ENCODE measurements at regions not wholly inside any gene's neighbourhood (a gene's known extent, or its start where the extent isn't known, plus 50 kb on each side); places are given as distances from the start of the nearest gene placed in this dataset.
"Not testable (repeated sequence)": the region's sequence is repeated elsewhere in the genome, so short reads cannot be mapped to it uniquely, and the experiment has no call there.

DNA sequence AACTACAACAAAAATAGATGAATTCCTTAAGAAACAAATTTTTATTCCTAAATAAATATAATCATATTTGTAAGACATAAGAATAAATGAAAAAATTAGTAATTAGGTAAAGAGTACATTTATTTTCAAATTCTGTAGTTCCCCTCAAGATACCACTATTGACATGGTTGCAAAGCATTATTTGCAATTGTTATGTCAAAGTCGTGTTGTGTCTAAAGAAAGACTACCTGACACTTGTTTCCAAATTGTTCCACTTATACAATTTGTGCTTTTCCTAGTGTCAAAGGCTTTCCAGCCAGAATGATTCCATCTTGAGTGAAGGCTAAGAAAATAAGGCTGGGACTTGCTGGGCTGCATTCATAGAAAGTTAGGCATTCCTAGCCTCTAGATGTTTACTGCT is 278.4 kb downstream of the SPATA31A6 start:
- DNase-seq; H3K4me1 ChIP-seq; H3K27me3 ChIP-seq; intact Hi-C loops (cut with DNase I); H3K27ac ChIP-seq; H3K36me3 ChIP-seq; H3K9me3 ChIP-seq; H3K4me3 ChIP-seq: not testable (repeated sequence)
- 64 to 65% methylated on average over 1 of the region's 1 CpG for WGBS, 2 donors

GRCh38 chr9:42463981-42464380 is 280.5 kb downstream of the SPATA31A6 start:
- 63% methylated on average over 3 of the region's 3 CpGs for WGBS, 2 donors
- intact Hi-C loops (cut with DNase I); DNase-seq; H3K4me3 ChIP-seq; H3K27ac ChIP-seq; H3K27me3 ChIP-seq; H3K36me3 ChIP-seq; H3K9me3 ChIP-seq; H3K4me1 ChIP-seq: not testable (repeated sequence)

DNA sequence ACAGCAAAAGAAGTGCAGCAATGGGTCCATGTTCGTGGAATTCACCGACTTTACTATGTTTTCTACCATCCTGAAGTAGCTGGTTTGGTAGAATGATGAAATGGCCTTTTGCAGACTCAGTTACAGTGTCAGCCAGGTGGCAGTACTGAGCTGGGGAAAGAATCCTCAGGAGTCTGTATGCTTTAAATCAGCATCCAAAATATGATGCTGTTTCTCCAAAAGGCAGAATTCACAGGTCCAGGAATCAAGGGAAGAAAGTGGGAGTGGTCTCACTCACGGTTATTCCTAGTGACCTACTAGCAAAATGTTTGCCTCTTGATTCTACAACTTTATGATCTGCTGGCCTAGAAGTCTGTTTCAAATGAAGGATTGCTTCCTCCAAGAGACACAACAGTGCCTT is 287.1 kb downstream of the SPATA31A6 start:
- WGBS, 2 donors: 45 to 51% methylated on average over 3 of the region's 3 CpGs
- TF ChIP-seq, protein P1, sequence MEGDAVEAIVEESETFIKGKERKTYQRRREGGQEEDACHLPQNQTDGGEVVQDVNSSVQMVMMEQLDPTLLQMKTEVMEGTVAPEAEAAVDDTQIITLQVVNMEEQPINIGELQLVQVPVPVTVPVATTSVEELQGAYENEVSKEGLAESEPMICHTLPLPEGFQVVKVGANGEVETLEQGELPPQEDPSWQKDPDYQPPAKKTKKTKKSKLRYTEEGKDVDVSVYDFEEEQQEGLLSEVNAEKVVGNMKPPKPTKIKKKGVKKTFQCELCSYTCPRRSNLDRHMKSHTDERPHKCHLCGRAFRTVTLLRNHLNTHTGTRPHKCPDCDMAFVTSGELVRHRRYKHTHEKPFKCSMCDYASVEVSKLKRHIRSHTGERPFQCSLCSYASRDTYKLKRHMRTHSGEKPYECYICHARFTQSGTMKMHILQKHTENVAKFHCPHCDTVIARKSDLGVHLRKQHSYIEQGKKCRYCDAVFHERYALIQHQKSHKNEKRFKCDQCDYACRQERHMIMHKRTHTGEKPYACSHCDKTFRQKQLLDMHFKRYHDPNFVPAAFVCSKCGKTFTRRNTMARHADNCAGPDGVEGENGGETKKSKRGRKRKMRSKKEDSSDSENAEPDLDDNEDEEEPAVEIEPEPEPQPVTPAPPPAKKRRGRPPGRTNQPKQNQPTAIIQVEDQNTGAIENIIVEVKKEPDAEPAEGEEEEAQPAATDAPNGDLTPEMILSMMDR (IDR thresholded peaks at IDR 0.05): peak in 1 of 4 experiments; percentile 14
- DNase-seq; H3K4me3 ChIP-seq; H3K4me1 ChIP-seq; intact Hi-C loops (cut with DNase I); H3K27ac ChIP-seq; H3K27me3 ChIP-seq; H3K36me3 ChIP-seq; H3K9me3 ChIP-seq: not testable (repeated sequence)

DNA sequence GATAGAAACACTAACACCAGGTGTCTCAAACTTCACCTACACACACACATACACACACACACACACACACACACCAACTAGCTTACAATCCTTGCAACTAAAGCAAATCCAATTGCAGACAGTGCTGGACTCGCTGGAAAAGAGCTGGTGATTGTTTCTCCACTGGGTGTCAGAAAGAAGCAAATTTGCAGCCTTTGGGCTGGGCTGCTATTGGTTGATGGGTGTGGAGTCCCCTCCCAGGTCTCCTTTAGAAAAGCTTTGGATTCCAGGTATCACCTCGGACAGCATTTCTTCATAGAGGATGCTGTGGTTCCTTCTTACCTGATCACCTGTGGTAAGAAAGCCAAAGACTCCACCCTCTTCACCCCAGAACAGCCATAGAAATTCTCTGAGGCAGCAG is 307.5 kb downstream of the SPATA31A6 start:
- not testable (repeated sequence) for DNase-seq
- 61 to 63% methylated on average over 1 of the region's 2 CpGs for WGBS, 2 donors

GRCh38 chr9:42502620-42503264 is 319.3 kb downstream of the SPATA31A6 start:
- H3K4me1 ChIP-seq; H3K4me3 ChIP-seq; DNase-seq; intact Hi-C loops (cut with DNase I); H3K9me3 ChIP-seq; H3K27me3 ChIP-seq; H3K27ac ChIP-seq; H3K36me3 ChIP-seq: not testable (repeated sequence)
- WGBS, 2 donors: 94 to 96% methylated on average over 12 of the region's 12 CpGs

More for the DNA sequence above, 307.5 kb downstream of the SPATA31A6 start:
- H3K36me3 ChIP-seq; H3K4me3 ChIP-seq; H3K9me3 ChIP-seq; H3K27ac ChIP-seq; intact Hi-C loops (cut with DNase I); H3K4me1 ChIP-seq; H3K27me3 ChIP-seq: not testable (repeated sequence)

DNA sequence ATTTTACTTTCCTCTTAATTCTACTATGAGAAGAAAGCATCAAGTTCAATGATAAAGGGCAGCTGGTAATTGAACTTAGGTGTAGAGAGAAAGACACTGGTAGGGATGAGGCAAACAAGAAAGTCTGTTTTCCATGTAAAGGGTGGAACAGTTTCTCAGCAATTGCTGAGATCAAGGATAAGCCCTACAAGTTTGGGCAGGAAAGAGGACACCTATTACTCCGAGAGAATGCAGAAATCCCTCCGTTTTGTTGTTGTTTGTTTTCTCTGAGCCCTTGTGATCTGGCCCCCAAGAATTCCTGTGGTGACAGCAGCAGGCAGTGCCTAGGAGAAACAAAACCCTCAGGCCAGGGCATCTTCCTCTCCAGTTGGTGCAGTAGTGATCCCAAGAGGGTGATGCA is 324.7 kb downstream of the SPATA31A6 start:
- DNase-seq; H3K4me1 ChIP-seq; H3K9me3 ChIP-seq; H3K27me3 ChIP-seq; H3K4me3 ChIP-seq; H3K36me3 ChIP-seq; H3K27ac ChIP-seq; intact Hi-C loops (cut with DNase I): not testable (repeated sequence)
- WGBS, 2 donors: 37 to 47% methylated on average over 2 of the region's 2 CpGs

DNA sequence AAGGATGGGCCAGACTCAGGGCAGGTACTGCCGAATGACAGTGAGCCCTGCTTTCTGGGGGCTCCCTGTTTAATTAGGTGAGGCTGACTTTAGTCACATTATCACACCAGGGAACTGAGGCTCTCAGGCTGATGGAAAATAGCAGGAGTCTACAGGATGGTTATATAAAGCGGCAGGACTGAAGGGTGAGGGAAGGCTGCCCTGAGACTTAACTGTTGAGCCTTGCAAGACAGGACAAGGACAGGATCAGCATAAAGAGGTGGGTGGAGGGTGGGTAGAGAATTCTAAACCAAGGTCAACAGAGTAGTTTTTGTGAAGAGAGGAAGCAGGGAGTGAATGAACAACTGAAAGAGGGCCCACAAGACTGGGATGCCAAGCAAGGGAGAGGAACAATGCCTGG is 330.1 kb downstream of the SPATA31A6 start:
- H3K4me1 ChIP-seq; H3K9me3 ChIP-seq; DNase-seq; H3K36me3 ChIP-seq; H3K27me3 ChIP-seq; H3K27ac ChIP-seq; H3K4me3 ChIP-seq; intact Hi-C loops (cut with DNase I): not testable (repeated sequence)
- WGBS, 2 donors: no CpG with 5 or more reads among the region's 2 CpGs

DNA sequence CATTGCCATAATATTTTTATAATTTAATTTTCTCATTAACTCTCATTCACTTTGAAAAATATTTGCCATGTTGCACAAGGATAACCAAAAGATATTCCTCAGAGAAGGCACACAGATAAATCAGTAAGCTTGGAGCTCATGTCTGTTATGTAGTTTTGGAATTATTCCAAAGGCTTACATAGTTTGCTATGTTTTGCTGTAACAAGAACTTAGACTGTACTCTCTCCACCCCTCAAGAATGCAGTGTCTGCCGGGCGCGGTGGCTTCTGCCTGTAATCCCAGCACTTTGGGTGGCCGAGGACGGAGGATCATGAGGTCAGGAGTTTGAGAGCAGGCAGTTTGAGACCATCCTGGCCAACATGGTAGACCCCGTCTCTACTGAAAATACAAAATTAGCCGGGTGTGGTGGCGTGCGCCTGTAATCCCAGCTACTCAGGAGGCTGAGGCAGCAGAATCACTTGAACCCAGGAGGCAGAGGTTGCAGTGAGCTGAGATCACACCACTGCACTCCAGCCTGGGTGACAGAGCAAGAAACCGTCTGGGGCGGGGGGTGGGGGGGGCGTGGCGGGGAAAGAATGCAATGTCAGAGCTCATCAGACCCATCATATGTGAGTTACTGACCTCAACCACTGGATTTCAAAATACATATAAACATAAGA is 351.0 kb downstream of the SPATA31A6 start:
- DNase-seq, H3K4me3 ChIP-seq: not testable (repeated sequence)
- WGBS, 2 donors: 77 to 79% methylated on average over 13 of the region's 13 CpGs

DNA sequence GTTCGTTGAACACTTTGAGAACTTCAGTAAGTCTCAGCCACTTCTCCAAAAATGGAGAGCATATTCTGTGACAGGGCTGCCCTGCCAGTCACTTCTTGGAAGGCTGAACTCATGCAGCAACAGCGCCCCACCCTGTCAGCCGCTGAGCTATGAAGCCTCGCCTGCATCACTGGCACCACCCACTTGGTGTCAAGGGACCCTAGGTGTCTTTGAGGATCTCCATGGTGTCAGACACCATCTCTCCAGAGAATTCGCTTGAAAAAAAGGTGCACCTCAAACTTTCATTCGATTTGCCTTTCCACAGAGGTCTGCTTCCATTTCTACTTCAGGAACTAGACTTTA is 351.5 kb downstream of the SPATA31A6 start:
- intact Hi-C loops (cut with DNase I): not testable (repeated sequence)

More for the DNA sequence above, 351.0 kb downstream of the SPATA31A6 start:
- H3K9me3 ChIP-seq; H3K27me3 ChIP-seq; H3K4me1 ChIP-seq; H3K36me3 ChIP-seq; H3K27ac ChIP-seq; intact Hi-C loops (cut with DNase I): not testable (repeated sequence)

More for the DNA sequence above, 351.5 kb downstream of the SPATA31A6 start:
- not testable (repeated sequence) for H3K27ac ChIP-seq, H3K27me3 ChIP-seq, DNase-seq, H3K9me3 ChIP-seq, H3K36me3 ChIP-seq, H3K4me1 ChIP-seq, H3K4me3 ChIP-seq
- WGBS, 2 donors: 32 to 41% methylated on average over 6 of the region's 6 CpGs

All from sigmoid colon (tissue), 6 donors.